Parathyroid adenoma (tissue), 2 donors: ENCODE measurements at regions not wholly inside any gene's neighbourhood (a gene's known extent, or its start where the extent isn't known, plus 50 kb on each side); places are given as distances from the start of the nearest gene placed in this dataset.
"Not testable (repeated sequence)": the region's sequence is repeated elsewhere in the genome, so short reads cannot be mapped to it uniquely, and the experiment has no call there.

Experiments
- H2AFZ ChIP-seq: fragments of 300-600 bp; sonication (generic); one replicate; pipeline ENCODE4 v1.7.0; 2017; ENCODE audit warnings: antibody characterized with exemption, mild to moderate bottlenecking
- H3K27ac ChIP-seq: fragments of 300-600 bp; sonication (generic); one replicate; pipeline ENCODE4 v1.7.0; 2017
- H3K27me3 ChIP-seq: fragments of 300-600 bp; sonication (generic); one replicate; pipeline ENCODE4 v1.7.0; 2017; ENCODE audit warnings: low read length; ENCODE audit not compliant: control insufficient read depth, insufficient read depth
- H3K36me3 ChIP-seq: fragments of 300-600 bp; sonication (generic); one replicate; pipeline ENCODE4 v1.7.0; 2017; ENCODE audit warnings: low read length; ENCODE audit not compliant: control insufficient read depth, insufficient read depth
- H3K4me1 ChIP-seq: fragments of 300-600 bp; sonication (generic); one replicate; pipeline ENCODE4 v1.7.0; 2017; ENCODE audit warnings: control low read depth
- H3K4me2 ChIP-seq: fragments of 300-600 bp; sonication (generic); one replicate; pipeline ENCODE4 v1.7.0; 2017; ENCODE audit warnings: low read length
- H3K4me3 ChIP-seq: fragments of 300-600 bp; sonication (generic); one replicate; pipeline ENCODE4 v1.7.0; 2017; ENCODE audit warnings: low read depth, low read length
- H3K79me2 ChIP-seq: fragments of 300-600 bp; sonication (generic); one replicate; pipeline ENCODE4 v1.7.0; 2017; ENCODE audit warnings: control low read depth
- H3K9ac ChIP-seq: fragments of 300-600 bp; sonication (generic); one replicate; pipeline ENCODE4 v1.7.0; 2017; ENCODE audit warnings: mild to moderate bottlenecking
- H3K9me3 ChIP-seq: fragments of 300-600 bp; sonication (generic); one replicate; pipeline ENCODE4 v1.7.0; 2017; ENCODE audit warnings: low read length; ENCODE audit not compliant: control insufficient read depth
- CTCF ChIP-seq: fragments of 300-600 bp; sonication (generic); IDR thresholded peaks from one replicate; pipeline ENCODE4 v1.7.0; 2017; ENCODE audit warnings: antibody characterized with exemption, mild to moderate bottlenecking
- donor health status: primary hyperparathyroidism.

GRCh38 chr1:192491804-192492554, 83.6 kb upstream of the RGS1 start:
- H3K27ac ChIP-seq, result no peak overlapping the region
- H3K4me2 ChIP-seq, result no peak overlapping the region
- H3K9ac ChIP-seq, result no peak overlapping the region
- H3K36me3 ChIP-seq, result no peaks in the 10 kb centered on the region
- no peaks in the 10 kb centered on the region for H3K79me2 ChIP-seq
- H3K27me3 ChIP-seq, result no peaks in the 10 kb centered on the region
- no peak overlapping the region for H2AFZ ChIP-seq
- H3K4me3 ChIP-seq, result no peak overlapping the region
- no peaks in the 10 kb centered on the region for H3K9me3 ChIP-seq
- TF ChIP-seq CTCF, result no peak
- no peaks in the 10 kb centered on the region for H3K4me1 ChIP-seq

GRCh38 chr1:192493584-192493983, 82.0 kb upstream of the RGS1 start:
- Histone ChIP-seq H3K9ac (no peak overlapping the region), H3K27ac (no peak overlapping the region), H2AFZ (no peak overlapping the region), H3K4me1 (no peaks in the 10 kb centered on the region), H3K27me3 (no peaks in the 10 kb centered on the region), H3K9me3 (no peaks in the 10 kb centered on the region), H3K79me2 (no peaks in the 10 kb centered on the region), H3K4me2 (no peak overlapping the region), H3K4me3 (no peak overlapping the region), H3K36me3 (no peaks in the 10 kb centered on the region)
- TF ChIP-seq CTCF, result no peak

- H3K27me3 ChIP-seq, result no peaks in the 10 kb centered on the region
- no peak for TF ChIP-seq CTCF
- H3K4me1 ChIP-seq, result no peaks in the 10 kb centered on the region
- H3K79me2 ChIP-seq, result no peaks in the 10 kb centered on the region
- H2AFZ ChIP-seq, result no peak overlapping the region
- no peak overlapping the region for H3K4me2 ChIP-seq
- H3K9me3 ChIP-seq, result no peaks in the 10 kb centered on the region
- no peak overlapping the region for H3K9ac ChIP-seq
- H3K27ac ChIP-seq, result no peak overlapping the region
- H3K36me3 ChIP-seq, result no peaks in the 10 kb centered on the region
- H3K4me3 ChIP-seq, result no peak overlapping the region
Observed at GRCh38 chr1:192496369-192497056, 79.1 kb upstream of the RGS1 start.

- Histone ChIP-seq H3K9me3 (no peaks in the 10 kb centered on the region), H3K27me3 (no peaks in the 10 kb centered on the region), H3K4me3 (no peak overlapping the region), H3K36me3 (no peaks in the 10 kb centered on the region), H3K9ac (no peak overlapping the region), H2AFZ (no peak overlapping the region), H3K4me1 (no peaks in the 10 kb centered on the region), H3K4me2 (no peak overlapping the region), H3K27ac (no peak overlapping the region), H3K79me2 (no peaks in the 10 kb centered on the region)
- no peak for TF ChIP-seq CTCF
Observed at GRCh38 chr1:192497214-192497794, 78.3 kb upstream of the RGS1 start.

- H3K36me3 ChIP-seq, H3K4me3 ChIP-seq, H3K27me3 ChIP-seq, H3K4me1 ChIP-seq, H3K9me3 ChIP-seq, H3K27ac ChIP-seq, H3K9ac ChIP-seq, H3K79me2 ChIP-seq, H2AFZ ChIP-seq, H3K4me2 ChIP-seq: not testable (repeated sequence)
Observed at GRCh38 chr1:192498092-192498491, 77.5 kb upstream of the RGS1 start.

GRCh38 chr1:192499061-192499581, 76.5 kb upstream of the RGS1 start:
- not testable (repeated sequence) for H2AFZ ChIP-seq, H3K36me3 ChIP-seq, H3K9ac ChIP-seq, H3K4me3 ChIP-seq, H3K79me2 ChIP-seq, H3K27me3 ChIP-seq, H3K27ac ChIP-seq, H3K9me3 ChIP-seq, H3K4me1 ChIP-seq, H3K4me2 ChIP-seq

GRCh38 chr1:192500541-192500940, 75.0 kb upstream of the RGS1 start:
- not testable (repeated sequence) for H3K9ac ChIP-seq, H3K9me3 ChIP-seq, H3K27ac ChIP-seq, H3K4me3 ChIP-seq, H3K4me2 ChIP-seq, H3K36me3 ChIP-seq, H3K79me2 ChIP-seq, H2AFZ ChIP-seq, H3K4me1 ChIP-seq, H3K27me3 ChIP-seq
